ENCODE measurements at regions not wholly inside any gene's neighbourhood (a gene's known extent, or its start where the extent isn't known, plus 50 kb on each side); places are given as distances from the start of the nearest gene placed in this dataset.

DNA sequence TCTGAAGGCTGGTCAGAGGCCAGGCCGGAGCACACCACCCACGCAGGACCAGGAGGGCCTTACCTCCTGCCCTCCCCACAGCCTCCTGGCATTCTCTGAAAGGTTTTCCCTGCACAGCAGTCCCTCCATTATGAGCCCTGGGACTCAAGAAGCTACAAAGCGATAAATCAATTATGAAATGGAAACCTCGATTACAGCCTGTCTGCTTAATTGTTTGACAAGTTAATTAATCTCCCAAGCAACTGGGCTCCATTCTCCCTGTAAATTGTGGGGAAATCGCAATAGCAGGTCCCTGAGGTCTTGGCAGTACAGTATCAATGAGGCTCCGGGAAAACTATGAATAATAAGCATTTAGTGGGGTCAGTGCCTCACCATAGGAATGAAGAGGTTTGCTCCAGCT is 683.5 kb downstream of the NTRK3 start:
- ChIA-PET POLR2A (no interaction called here), CTCF (no interaction called here)
- no peak for DNase-seq (ENCODE audit: low read depth)
- TF ChIP-seq, protein P1, sequence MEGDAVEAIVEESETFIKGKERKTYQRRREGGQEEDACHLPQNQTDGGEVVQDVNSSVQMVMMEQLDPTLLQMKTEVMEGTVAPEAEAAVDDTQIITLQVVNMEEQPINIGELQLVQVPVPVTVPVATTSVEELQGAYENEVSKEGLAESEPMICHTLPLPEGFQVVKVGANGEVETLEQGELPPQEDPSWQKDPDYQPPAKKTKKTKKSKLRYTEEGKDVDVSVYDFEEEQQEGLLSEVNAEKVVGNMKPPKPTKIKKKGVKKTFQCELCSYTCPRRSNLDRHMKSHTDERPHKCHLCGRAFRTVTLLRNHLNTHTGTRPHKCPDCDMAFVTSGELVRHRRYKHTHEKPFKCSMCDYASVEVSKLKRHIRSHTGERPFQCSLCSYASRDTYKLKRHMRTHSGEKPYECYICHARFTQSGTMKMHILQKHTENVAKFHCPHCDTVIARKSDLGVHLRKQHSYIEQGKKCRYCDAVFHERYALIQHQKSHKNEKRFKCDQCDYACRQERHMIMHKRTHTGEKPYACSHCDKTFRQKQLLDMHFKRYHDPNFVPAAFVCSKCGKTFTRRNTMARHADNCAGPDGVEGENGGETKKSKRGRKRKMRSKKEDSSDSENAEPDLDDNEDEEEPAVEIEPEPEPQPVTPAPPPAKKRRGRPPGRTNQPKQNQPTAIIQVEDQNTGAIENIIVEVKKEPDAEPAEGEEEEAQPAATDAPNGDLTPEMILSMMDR (IDR thresholded peaks at IDR 0.05; ENCODE audit: insufficient read depth, low read depth, low read length), result no peak
- Histone ChIP-seq H3K27me3 (ENCODE audit: control insufficient read depth, insufficient read depth, low read length) (no peaks in the 10 kb centered on the region), H3K36me3 (ENCODE audit: control insufficient read depth, insufficient read depth, low read length) (no peaks in the 10 kb centered on the region), H3K4me3 (ENCODE audit: low read depth, low read length) (no peak overlapping the region)

DNA sequence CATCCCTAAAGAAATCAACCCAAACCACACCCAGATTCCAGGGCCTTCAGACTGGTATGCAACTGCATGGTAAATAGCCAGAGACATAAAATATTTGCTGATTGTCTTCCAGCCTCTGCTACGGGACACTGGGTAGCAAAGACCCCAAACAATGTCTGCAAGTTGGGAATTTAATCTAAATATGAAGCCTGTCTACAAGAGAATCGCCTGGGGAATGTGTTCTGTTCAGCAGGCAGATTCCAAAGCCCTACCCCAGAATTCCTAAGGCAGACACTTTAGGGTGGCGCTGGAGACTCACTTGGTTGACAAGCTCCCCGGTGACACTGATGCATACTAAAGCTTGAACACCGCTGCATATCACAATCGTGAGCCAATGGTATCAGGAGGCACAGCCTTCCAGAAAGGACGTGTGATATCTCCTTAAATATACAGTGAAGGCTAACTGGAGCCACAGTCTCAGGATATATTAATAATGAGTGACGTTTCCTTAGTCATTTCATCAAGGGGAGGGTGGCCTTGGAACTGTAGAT is 684.1 kb downstream of the NTRK3 start:
- no peaks in the 10 kb centered on the region for H3K36me3 ChIP-seq (ENCODE audit: control insufficient read depth, insufficient read depth, low read length)
- no peak overlapping the region for H3K4me3 ChIP-seq (ENCODE audit: low read depth, low read length)
- no peaks in the 10 kb centered on the region for H3K27me3 ChIP-seq (ENCODE audit: control insufficient read depth, insufficient read depth, low read length)
- TF ChIP-seq, protein P1 (IDR thresholded peaks at IDR 0.05; ENCODE audit: insufficient read depth, low read depth, low read length), result no peak
- no peak for DNase-seq (ENCODE audit: low read depth)
- ChIA-PET CTCF (no interaction called here), POLR2A (no interaction called here)

DNA sequence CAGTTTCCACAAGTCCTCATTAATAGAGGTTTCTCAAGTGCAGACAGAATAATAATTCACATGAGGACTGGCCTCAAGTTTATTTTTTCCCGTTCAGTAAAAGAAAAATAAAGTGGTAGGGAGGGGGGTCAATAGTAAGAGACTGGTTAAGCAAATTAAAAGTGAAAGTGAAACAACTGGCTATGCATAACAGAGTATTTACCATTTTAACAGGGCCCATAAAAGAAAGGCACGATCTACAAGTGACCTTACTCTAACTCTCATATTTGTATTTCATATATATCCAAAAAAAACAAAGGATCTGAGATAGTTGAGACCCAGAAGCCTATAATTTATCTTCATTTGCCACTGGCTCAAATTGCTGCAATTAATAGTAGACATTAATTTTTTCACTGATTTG is 686.3 kb downstream of the NTRK3 start:
- no peaks in the 10 kb centered on the region; the same call in 1 of the 2 replicates for H3K27me3 ChIP-seq (ENCODE audit: control insufficient read depth, insufficient read depth, low read length)
- DNase-seq (ENCODE audit: low read depth), result no peak
- H3K4me3 ChIP-seq (ENCODE audit: low read depth, low read length), result no peak overlapping the region
- CTCF ChIA-PET, result interaction anchor here (0.9 kb wide), 1 partner anchor 45 kb away, joined by 3 read pairs; no protein-coding TSS in a partner anchor
- TF ChIP-seq, protein P1 (IDR thresholded peaks at IDR 0.05; ENCODE audit: insufficient read depth, low read depth, low read length), result no peak
- POLR2A ChIA-PET, result no interaction called here
- no peaks in the 10 kb centered on the region for H3K36me3 ChIP-seq (ENCODE audit: control insufficient read depth, insufficient read depth, low read length)

DNA sequence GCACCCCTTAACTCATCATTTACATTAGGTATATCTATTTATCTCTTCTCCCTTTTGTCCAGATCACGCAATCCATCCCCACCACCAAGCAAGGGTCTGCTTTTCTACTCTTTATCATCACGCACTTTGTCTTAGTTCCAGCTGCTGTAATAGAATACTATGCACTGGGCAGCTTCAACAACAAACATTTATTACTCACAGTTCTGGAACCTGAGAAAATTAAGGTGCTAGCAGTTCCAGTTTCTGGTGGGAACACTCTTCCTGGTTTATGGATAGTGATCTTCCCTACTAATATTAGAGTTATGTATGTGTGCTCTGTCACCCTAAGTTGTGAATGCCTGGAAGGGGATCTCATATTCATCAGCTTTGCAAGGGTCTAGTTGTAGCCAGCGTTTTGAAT is 687.0 kb downstream of the NTRK3 start:
- ChIA-PET POLR2A (no interaction called here), CTCF (interaction anchor here (0.6 kb wide), 1 partner anchor 18 kb away, joined by 3 read pairs; no protein-coding TSS in a partner anchor)
- TF ChIP-seq, protein P1 (IDR thresholded peaks at IDR 0.05; ENCODE audit: insufficient read depth, low read depth, low read length), result no peak
- Histone ChIP-seq H3K27me3 (ENCODE audit: control insufficient read depth, insufficient read depth, low read length) (no peaks in the 10 kb centered on the region; the same call in 1 of the 2 replicates), H3K4me3 (ENCODE audit: low read depth, low read length) (no peak overlapping the region), H3K36me3 (ENCODE audit: control insufficient read depth, insufficient read depth, low read length) (no peaks in the 10 kb centered on the region)
- DNase-seq (ENCODE audit: low read depth), result no peak

DNA sequence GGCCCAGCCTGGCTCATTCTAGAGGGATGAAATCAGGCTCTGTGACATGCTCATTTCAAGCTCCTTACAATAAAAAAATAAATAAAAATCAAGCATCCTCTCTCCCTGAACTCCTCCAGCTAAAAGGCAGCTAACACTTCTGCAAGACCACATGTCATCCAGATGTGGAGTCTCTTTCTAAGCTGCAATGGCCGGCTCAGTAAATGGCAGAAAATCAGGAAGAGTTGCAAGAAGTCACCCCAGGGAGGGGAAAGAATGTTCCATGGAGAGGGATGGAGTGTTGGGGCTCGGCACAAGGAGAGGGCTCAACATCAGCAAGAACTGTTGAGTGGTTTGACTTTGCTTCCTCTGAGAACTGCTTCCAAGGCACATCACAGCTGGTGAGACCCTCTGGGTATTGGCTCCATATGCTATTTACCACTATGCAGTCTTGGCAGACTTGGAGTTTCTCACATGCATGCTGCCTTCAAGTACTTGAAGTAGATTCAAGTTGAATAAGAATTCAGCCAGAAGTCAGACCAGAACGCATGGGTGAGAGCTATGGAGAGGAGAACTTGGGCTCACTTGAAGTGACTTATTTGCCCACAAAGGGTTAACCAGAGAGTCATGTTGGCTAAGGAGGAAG is 689.0 kb downstream of the NTRK3 start:
- Histone ChIP-seq H3K36me3 (ENCODE audit: control insufficient read depth, insufficient read depth, low read length) (no peaks in the 10 kb centered on the region), H3K4me3 (ENCODE audit: low read depth, low read length) (no peak overlapping the region), H3K27me3 (ENCODE audit: control insufficient read depth, insufficient read depth, low read length) (no peaks in the 10 kb centered on the region; the same call in 1 of the 2 replicates)
- DNase-seq (ENCODE audit: low read depth), result no peak
- CTCF ChIA-PET, result no interaction called here
- POLR2A ChIA-PET, result no interaction called here
- TF ChIP-seq, protein P1 (IDR thresholded peaks at IDR 0.05; ENCODE audit: insufficient read depth, low read depth, low read length), result no peak

Data from BJ (cell line).